Breast epithelium (tissue), 3 donors: ENCODE measurements at regions not wholly inside any gene's neighbourhood (a gene's known extent, or its start where the extent isn't known, plus 50 kb on each side); places are given as distances from the start of the nearest gene placed in this dataset.

ENCODE experiments used
- CTCF ChIP-seq, 3 donors: fragments of 450-650 bp; IDR thresholded peaks; one replicate each; pipeline ENCODE4 v1.5.1; 2016 to 2017; ENCODE audit warnings: antibody characterized with exemption in 3 of 3, mild to moderate bottlenecking in 3 of 3, moderate library complexity in 3 of 3
- POLR2A ChIP-seq: fragments of 450-650 bp; IDR thresholded peaks from one replicate; pipeline ENCODE4 v1.6.1; 2016; ENCODE audit warnings: antibody characterized with exemption, mild to moderate bottlenecking, moderate library complexity
- POLR2AphosphoS5 ChIP-seq, 3 donors: sonication (generic); formaldehyde crosslinking; IDR thresholded peaks; one replicate each; pipeline ENCODE4 v1.6.1; 2017; ENCODE audit warnings: antibody characterized with exemption in 3 of 3

GRCh38 chr2:57510704-57511103, 535.9 kb upstream of the VRK2 start:
- TF ChIP-seq CTCF (IDR thresholded peaks at IDR 0.05) (no peak), POLR2AphosphoS5 (IDR thresholded peaks at IDR 0.05) (no peak), POLR2A (no peak)
